Upper lobe of left lung (tissue), 6 donors: ENCODE measurements at regions not wholly inside any gene's neighbourhood (a gene's known extent, or its start where the extent isn't known, plus 50 kb on each side); places are given as distances from the start of the nearest gene placed in this dataset.

Experiments
- ATAC-seq, 2 donors: fragments of 200-7000 bp; cut with Tn5 transposase; one replicate each; pipeline ENCODE4 v1.9.1; 2022; ENCODE audit warnings: mild to moderate bottlenecking in 2 of 2, moderate library complexity in 2 of 2; ENCODE audit not compliant: low FRiP score in 2 of 2
- DNase-seq, 2 donors: peaks; one replicate each; pipeline ENCODE4 v3.0.0-alpha.2; 2019 to 2020
- H3K27ac ChIP-seq, 4 donors: fragments of 200-600 bp; sonication (generic); one replicate each; pipeline ENCODE4 v1.5.1; 2016 to 2019
- H3K27me3 ChIP-seq, 4 donors: fragments of 200-600 bp; sonication (generic); one replicate each; pipeline ENCODE4 v1.5.1; 2017 to 2019
- H3K36me3 ChIP-seq, 4 donors: fragments of 200-600 bp; sonication (generic); one replicate each; pipeline ENCODE4 v1.5.1; 2016 to 2019
- H3K4me1 ChIP-seq, 4 donors: fragments of 200-600 bp; sonication (generic); one replicate each; pipeline ENCODE4 v1.5.1; 2018 to 2019
- H3K4me3 ChIP-seq, 4 donors: fragments of 200-600 bp; sonication (generic); one replicate each; pipeline ENCODE4 v1.5.1; 2017 to 2019; ENCODE audit warnings: mild to moderate bottlenecking in 2 of 4, moderate library complexity in 1 of 4
- H3K9me3 ChIP-seq, 4 donors: fragments of 200-600 bp; sonication (generic); one replicate each; pipeline ENCODE4 v1.5.1; 2018 to 2019
- CTCF ChIP-seq, 6 experiments: fragments of 450-650 bp in 4 of 6; fragments of 200-600 bp in 2 of 6; sonication (generic) in 2 of 6; IDR thresholded peaks; one replicate each; pipeline ENCODE4 v1.5.1; 2016 to 2019; ENCODE audit warnings: antibody characterized with exemption in 6 of 6
- EP300 ChIP-seq, 4 donors: sonication (generic); formaldehyde crosslinking; IDR thresholded peaks; one replicate each; pipeline ENCODE4 v1.5.1; 2017; ENCODE audit warnings: antibody characterized with exemption in 4 of 4, control low read depth in 2 of 4
- POLR2A ChIP-seq, 4 donors: fragments of 450-650 bp; IDR thresholded peaks; one replicate each; pipeline ENCODE4 v1.5.1; 2016 to 2017; ENCODE audit warnings: antibody characterized with exemption in 4 of 4, mild to moderate bottlenecking in 2 of 4
- POLR2AphosphoS5 ChIP-seq, 2 donors: sonication (generic); formaldehyde crosslinking; IDR thresholded peaks; one replicate each; pipeline ENCODE4 v1.5.1; 2017; ENCODE audit warnings: antibody characterized with exemption in 2 of 2
- WGBS, 2 donors: methylation state at CpG; one replicate each; pipeline ENCODE4 v1.1.5; 2017 to 2018; 5-methylcytosine and 5-hydroxymethylcytosine counted together
- donor health status: DM: no; HTN: no; CAD: no; lungs with moderate emphysema.
- donor health status: DM: no; HTN: yes; CAD: no; lungs with severe emphysema.

- no peaks in the 10 kb centered on the region for H3K4me1 ChIP-seq
- no peak overlapping the region for H3K4me3 ChIP-seq
- H3K36me3 ChIP-seq: no peaks in the 10 kb centered on the region
- DNase-seq (no peak), ATAC-seq (no peak)
- TF ChIP-seq EP300 (IDR thresholded peaks at IDR 0.05): no peak
- TF ChIP-seq POLR2A (IDR thresholded peaks at IDR 0.05): no peak
- no peak for TF ChIP-seq CTCF (IDR thresholded peaks at IDR 0.05)
- no peak for TF ChIP-seq POLR2AphosphoS5 (IDR thresholded peaks at IDR 0.05)
- 80 to 87% methylated on average over 6 to 7 of the region's 7 CpGs for WGBS, 2 donors
- H3K9me3 ChIP-seq: no peaks in the 10 kb centered on the region
- H3K27ac ChIP-seq: no peak overlapping the region
- H3K27me3 ChIP-seq: no peaks in the 10 kb centered on the region
Measured at GRCh38 chr7:34389332-34390078, 268.5 kb upstream of the NPSR1 start.

- no peak overlapping the region for H3K27ac ChIP-seq
- no peaks in the 10 kb centered on the region for H3K36me3 ChIP-seq
- no peaks in the 10 kb centered on the region for H3K27me3 ChIP-seq
- no peak overlapping the region for H3K4me3 ChIP-seq
- H3K4me1 ChIP-seq: no peaks in the 10 kb centered on the region
- TF ChIP-seq CTCF (IDR thresholded peaks at IDR 0.05) (no peak), POLR2A (IDR thresholded peaks at IDR 0.05) (no peak), POLR2AphosphoS5 (IDR thresholded peaks at IDR 0.05) (no peak), EP300 (IDR thresholded peaks at IDR 0.05) (no peak)
- H3K9me3 ChIP-seq: no peaks in the 10 kb centered on the region
- ATAC-seq: no peak
- DNase-seq: no peak
- WGBS, 2 donors: 53 to 79% methylated on average over 1 of the region's 1 CpG
Measured at GRCh38 chr7:34390103-34390502, 267.9 kb upstream of the NPSR1 start.

- H3K4me1 ChIP-seq: no peaks in the 10 kb centered on the region
- no peaks in the 10 kb centered on the region for H3K9me3 ChIP-seq
- H3K36me3 ChIP-seq: no peaks in the 10 kb centered on the region
- no peak for ATAC-seq
- no peak for TF ChIP-seq POLR2A (IDR thresholded peaks at IDR 0.05)
- TF ChIP-seq EP300 (IDR thresholded peaks at IDR 0.05): no peak
- TF ChIP-seq CTCF (IDR thresholded peaks at IDR 0.05): no peak
- no peak for TF ChIP-seq POLR2AphosphoS5 (IDR thresholded peaks at IDR 0.05)
- no peak for DNase-seq
- no peaks in the 10 kb centered on the region for H3K27me3 ChIP-seq
- H3K4me3 ChIP-seq: no peak overlapping the region
- H3K27ac ChIP-seq: no peak overlapping the region
Measured at GRCh38 chr7:34392972-34393371, 265.0 kb upstream of the NPSR1 start.

GRCh38 chr7:34396437-34397064, 261.5 kb upstream of the NPSR1 start:
- no peak overlapping the region for H3K27ac ChIP-seq
- ATAC-seq: no peak
- H3K27me3 ChIP-seq: no peaks in the 10 kb centered on the region
- no peak for DNase-seq
- H3K9me3 ChIP-seq: no peaks in the 10 kb centered on the region
- WGBS, 2 donors: 74 to 75% methylated on average over 2 of the region's 2 CpGs
- H3K4me1 ChIP-seq: no peaks in the 10 kb centered on the region
- no peak overlapping the region for H3K4me3 ChIP-seq
- no peak for TF ChIP-seq EP300 (IDR thresholded peaks at IDR 0.05)
- TF ChIP-seq CTCF (IDR thresholded peaks at IDR 0.05): no peak
- no peak for TF ChIP-seq POLR2A (IDR thresholded peaks at IDR 0.05)
- no peak for TF ChIP-seq POLR2AphosphoS5 (IDR thresholded peaks at IDR 0.05)
- no peaks in the 10 kb centered on the region for H3K36me3 ChIP-seq

GRCh38 chr7:34401776-34402175, 256.2 kb upstream of the NPSR1 start:
- DNase-seq (no peak), ATAC-seq (no peak)
- no peak for TF ChIP-seq CTCF (IDR thresholded peaks at IDR 0.05)
- no peak for TF ChIP-seq POLR2AphosphoS5 (IDR thresholded peaks at IDR 0.05)
- TF ChIP-seq EP300 (IDR thresholded peaks at IDR 0.05): no peak
- TF ChIP-seq POLR2A (IDR thresholded peaks at IDR 0.05): no peak
- WGBS, 2 donors: 87 to 94% methylated on average over 2 of the region's 2 CpGs
- Histone ChIP-seq H3K27ac (no peak overlapping the region), H3K9me3 (no peaks in the 10 kb centered on the region), H3K36me3 (no peaks in the 10 kb centered on the region), H3K27me3 (no peaks in the 10 kb centered on the region), H3K4me3 (no peak overlapping the region), H3K4me1 (no peaks in the 10 kb centered on the region)
